ENCODE measurements at regions not wholly inside any gene's neighbourhood (a gene's known extent, or its start where the extent isn't known, plus 50 kb on each side); places are given as distances from the start of the nearest gene placed in this dataset.

DNA sequence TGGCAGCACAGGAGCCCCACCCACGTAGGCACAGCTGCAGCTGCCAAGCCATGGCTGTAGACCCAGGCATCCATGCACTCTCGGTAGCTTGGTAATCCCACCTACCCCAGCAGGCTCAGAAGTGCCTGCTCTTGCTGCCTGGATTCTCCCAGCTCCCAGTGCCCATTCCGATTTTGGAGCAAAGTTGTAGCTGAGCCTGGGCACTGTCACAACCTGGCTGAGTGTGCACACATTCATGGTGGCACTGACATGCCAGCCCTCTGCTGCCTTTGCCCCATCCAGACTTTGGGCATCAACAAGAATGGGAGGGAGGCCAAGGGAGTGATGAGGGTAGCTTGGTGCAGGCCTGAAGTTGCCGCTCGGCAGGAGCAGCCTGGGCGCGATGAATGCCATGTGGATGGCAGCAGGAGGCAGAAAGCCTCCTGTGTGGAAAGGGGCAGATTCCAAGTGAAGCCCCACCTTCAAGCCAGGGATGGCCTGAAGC lies 936.6 kb upstream of the PTPRD start:
- H3K27ac ChIP-seq (ENCODE audit: extremely low read depth, low read depth, low read length): no peak overlapping the region
- no peak for TF ChIP-seq ZNF335 (tag by site-specific recombination; conservative IDR thresholded peaks at IDR 0.05)
- TF ChIP-seq ZFP69B (tag by site-specific recombination; IDR thresholded peaks at IDR 0.05): no peak
- TF ChIP-seq, protein P1, sequence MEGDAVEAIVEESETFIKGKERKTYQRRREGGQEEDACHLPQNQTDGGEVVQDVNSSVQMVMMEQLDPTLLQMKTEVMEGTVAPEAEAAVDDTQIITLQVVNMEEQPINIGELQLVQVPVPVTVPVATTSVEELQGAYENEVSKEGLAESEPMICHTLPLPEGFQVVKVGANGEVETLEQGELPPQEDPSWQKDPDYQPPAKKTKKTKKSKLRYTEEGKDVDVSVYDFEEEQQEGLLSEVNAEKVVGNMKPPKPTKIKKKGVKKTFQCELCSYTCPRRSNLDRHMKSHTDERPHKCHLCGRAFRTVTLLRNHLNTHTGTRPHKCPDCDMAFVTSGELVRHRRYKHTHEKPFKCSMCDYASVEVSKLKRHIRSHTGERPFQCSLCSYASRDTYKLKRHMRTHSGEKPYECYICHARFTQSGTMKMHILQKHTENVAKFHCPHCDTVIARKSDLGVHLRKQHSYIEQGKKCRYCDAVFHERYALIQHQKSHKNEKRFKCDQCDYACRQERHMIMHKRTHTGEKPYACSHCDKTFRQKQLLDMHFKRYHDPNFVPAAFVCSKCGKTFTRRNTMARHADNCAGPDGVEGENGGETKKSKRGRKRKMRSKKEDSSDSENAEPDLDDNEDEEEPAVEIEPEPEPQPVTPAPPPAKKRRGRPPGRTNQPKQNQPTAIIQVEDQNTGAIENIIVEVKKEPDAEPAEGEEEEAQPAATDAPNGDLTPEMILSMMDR (tag by site-specific recombination; IDR thresholded peaks at IDR 0.05): no peak
- TF ChIP-seq ZNF274 (IDR thresholded peaks at IDR 0.05; ENCODE audit: low read length): no peak
- no peak for TF ChIP-seq ZNF274 (tag by site-specific recombination; IDR thresholded peaks at IDR 0.05; ENCODE audit: borderline replicate concordance)
- TF ChIP-seq KLF8 (tag by site-specific recombination; IDR thresholded peaks at IDR 0.05): no peak
- no peak for TF ChIP-seq ZNF169 (tag by site-specific recombination; IDR thresholded peaks at IDR 0.05)
- TF ChIP-seq, protein P2, sequence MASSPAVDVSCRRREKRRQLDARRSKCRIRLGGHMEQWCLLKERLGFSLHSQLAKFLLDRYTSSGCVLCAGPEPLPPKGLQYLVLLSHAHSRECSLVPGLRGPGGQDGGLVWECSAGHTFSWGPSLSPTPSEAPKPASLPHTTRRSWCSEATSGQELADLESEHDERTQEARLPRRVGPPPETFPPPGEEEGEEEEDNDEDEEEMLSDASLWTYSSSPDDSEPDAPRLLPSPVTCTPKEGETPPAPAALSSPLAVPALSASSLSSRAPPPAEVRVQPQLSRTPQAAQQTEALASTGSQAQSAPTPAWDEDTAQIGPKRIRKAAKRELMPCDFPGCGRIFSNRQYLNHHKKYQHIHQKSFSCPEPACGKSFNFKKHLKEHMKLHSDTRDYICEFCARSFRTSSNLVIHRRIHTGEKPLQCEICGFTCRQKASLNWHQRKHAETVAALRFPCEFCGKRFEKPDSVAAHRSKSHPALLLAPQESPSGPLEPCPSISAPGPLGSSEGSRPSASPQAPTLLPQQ (tag by site-specific recombination; IDR thresholded peaks at IDR 0.05): no peak
- no peak for TF ChIP-seq SCRT2 (tag by site-specific recombination; IDR thresholded peaks at IDR 0.05)
- no peak for TF ChIP-seq ZNF621 (tag by site-specific recombination; IDR thresholded peaks at IDR 0.05)
- TF ChIP-seq, protein P3, sequence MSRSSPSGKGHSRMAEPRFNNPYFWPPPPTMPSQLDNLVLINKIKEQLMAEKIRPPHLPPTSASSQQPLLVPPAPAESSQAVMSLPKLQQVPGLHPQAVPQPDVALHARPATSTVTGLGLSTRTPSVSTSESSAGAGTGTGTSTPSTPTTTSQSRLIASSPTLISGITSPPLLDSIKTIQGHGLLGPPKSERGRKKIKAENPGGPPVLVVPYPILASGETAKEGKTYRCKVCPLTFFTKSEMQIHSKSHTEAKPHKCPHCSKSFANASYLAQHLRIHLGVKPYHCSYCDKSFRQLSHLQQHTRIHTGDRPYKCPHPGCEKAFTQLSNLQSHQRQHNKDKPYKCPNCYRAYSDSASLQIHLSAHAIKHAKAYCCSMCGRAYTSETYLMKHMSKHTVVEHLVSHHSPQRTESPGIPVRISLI (tag by site-specific recombination; IDR thresholded peaks at IDR 0.05): no peak
- TF ChIP-seq, protein P4, sequence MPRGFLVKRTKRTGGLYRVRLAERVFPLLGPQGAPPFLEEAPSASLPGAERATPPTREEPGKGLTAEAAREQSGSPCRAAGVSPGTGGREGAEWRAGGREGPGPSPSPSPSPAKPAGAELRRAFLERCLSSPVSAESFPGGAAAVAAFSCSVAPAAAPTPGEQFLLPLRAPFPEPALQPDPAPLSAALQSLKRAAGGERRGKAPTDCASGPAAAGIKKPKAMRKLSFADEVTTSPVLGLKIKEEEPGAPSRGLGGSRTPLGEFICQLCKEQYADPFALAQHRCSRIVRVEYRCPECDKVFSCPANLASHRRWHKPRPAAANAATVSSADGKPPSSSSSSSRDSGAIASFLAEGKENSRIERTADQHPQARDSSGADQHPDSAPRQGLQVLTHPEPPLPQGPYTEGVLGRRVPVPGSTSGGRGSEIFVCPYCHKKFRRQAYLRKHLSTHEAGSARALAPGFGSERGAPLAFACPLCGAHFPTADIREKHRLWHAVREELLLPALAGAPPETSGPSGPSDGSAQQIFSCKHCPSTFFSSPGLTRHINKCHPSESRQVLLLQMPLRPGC (tag by site-specific recombination; IDR thresholded peaks at IDR 0.05): no peak
- no peak for TF ChIP-seq ZNF202 (tag by site-specific recombination; IDR thresholded peaks at IDR 0.05; ENCODE audit: borderline replicate concordance)
- TF ChIP-seq ZNF404 (tag by site-specific recombination; IDR thresholded peaks at IDR 0.05): no peak
- TF ChIP-seq, protein P5, sequence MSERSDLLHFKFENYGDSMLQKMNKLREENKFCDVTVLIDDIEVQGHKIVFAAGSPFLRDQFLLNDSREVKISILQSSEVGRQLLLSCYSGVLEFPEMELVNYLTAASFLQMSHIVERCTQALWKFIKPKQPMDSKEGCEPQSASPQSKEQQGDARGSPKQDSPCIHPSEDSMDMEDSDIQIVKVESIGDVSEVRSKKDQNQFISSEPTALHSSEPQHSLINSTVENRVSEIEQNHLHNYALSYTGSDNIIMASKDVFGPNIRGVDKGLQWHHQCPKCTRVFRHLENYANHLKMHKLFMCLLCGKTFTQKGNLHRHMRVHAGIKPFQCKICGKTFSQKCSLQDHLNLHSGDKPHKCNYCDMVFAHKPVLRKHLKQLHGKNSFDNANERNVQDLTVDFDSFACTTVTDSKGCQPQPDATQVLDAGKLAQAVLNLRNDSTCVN (tag by site-specific recombination; optimal IDR thresholded peaks at IDR 0.05): no peak
- TF ChIP-seq, protein P6, sequence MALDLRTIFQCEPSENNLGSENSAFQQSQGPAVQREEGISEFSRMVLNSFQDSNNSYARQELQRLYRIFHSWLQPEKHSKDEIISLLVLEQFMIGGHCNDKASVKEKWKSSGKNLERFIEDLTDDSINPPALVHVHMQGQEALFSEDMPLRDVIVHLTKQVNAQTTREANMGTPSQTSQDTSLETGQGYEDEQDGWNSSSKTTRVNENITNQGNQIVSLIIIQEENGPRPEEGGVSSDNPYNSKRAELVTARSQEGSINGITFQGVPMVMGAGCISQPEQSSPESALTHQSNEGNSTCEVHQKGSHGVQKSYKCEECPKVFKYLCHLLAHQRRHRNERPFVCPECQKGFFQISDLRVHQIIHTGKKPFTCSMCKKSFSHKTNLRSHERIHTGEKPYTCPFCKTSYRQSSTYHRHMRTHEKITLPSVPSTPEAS (tag by site-specific recombination; IDR thresholded peaks at IDR 0.05): no peak
- no peak for TF ChIP-seq YY2 (tag by site-specific recombination; IDR thresholded peaks at IDR 0.05)
- TF ChIP-seq ZNF48 (tag by site-specific recombination; IDR thresholded peaks at IDR 0.05): no peak
- TF ChIP-seq ZNF777 (tag by site-specific recombination; IDR thresholded peaks at IDR 0.05; ENCODE audit: borderline replicate concordance): no peak
- TF ChIP-seq YY1 (tag by site-specific recombination; IDR thresholded peaks at IDR 0.05): no peak
- no peaks in the 10 kb centered on the region for H3K36me3 ChIP-seq (ENCODE audit: control insufficient read depth in 2 of 2, insufficient read depth in 1 of 2, low read length in 2 of 2)
- H3K9me3 ChIP-seq (ENCODE audit: control insufficient read depth, insufficient read depth, low read depth, low read length): no peaks in the 10 kb centered on the region
- CTCF ChIA-PET: no interaction called here
- no peak overlapping the region for H3K4me3 ChIP-seq (ENCODE audit: low read depth, low read length)
- POLR2A ChIA-PET: no interaction called here
- no peaks in the 10 kb centered on the region for H3K4me1 ChIP-seq (ENCODE audit: control insufficient read depth, insufficient read depth, low read length)

Measured in HEK293 (cell line).